Thyroid gland (tissue), 4 donors: ENCODE measurements at regions not wholly inside any gene's neighbourhood (a gene's known extent, or its start where the extent isn't known, plus 50 kb on each side); places are given as distances from the start of the nearest gene placed in this dataset.

Source experiments
- CTCF ChIP-seq, 6 experiments: fragments of 200-600 bp in 3 of 6; fragments of 450-650 bp in 3 of 6; sonication (generic) in 3 of 6; IDR thresholded peaks; one replicate each; pipeline ENCODE4 v1.5.1; 2016 to 2019; ENCODE audit warnings: antibody characterized with exemption in 6 of 6, mild to moderate bottlenecking in 2 of 6, inconsistent platforms in 1 of 6, moderate library complexity in 1 of 6
- POLR2A ChIP-seq, 2 donors: fragments of 450-650 bp; IDR thresholded peaks; one replicate each; pipeline ENCODE4 v1.6.1; 2017; ENCODE audit warnings: antibody characterized with exemption in 2 of 2, mild to moderate bottlenecking in 2 of 2, moderate library complexity in 1 of 2

- TF ChIP-seq CTCF (IDR thresholded peaks at IDR 0.05), result no peak
- TF ChIP-seq POLR2A (IDR thresholded peaks at IDR 0.05), result no peak
These were observed 340.0 kb upstream of the ETAA1 start for GRCh38 chr2:67057123-67057522.
